ENCODE measurements at regions not wholly inside any gene's neighbourhood (a gene's known extent, or its start where the extent isn't known, plus 50 kb on each side); places are given as distances from the start of the nearest gene placed in this dataset.

GRCh38 chr2:195477248-195477995, 179.6 kb upstream of the SLC39A10 start:
- TF ChIP-seq, protein P1, sequence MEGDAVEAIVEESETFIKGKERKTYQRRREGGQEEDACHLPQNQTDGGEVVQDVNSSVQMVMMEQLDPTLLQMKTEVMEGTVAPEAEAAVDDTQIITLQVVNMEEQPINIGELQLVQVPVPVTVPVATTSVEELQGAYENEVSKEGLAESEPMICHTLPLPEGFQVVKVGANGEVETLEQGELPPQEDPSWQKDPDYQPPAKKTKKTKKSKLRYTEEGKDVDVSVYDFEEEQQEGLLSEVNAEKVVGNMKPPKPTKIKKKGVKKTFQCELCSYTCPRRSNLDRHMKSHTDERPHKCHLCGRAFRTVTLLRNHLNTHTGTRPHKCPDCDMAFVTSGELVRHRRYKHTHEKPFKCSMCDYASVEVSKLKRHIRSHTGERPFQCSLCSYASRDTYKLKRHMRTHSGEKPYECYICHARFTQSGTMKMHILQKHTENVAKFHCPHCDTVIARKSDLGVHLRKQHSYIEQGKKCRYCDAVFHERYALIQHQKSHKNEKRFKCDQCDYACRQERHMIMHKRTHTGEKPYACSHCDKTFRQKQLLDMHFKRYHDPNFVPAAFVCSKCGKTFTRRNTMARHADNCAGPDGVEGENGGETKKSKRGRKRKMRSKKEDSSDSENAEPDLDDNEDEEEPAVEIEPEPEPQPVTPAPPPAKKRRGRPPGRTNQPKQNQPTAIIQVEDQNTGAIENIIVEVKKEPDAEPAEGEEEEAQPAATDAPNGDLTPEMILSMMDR (conservative IDR thresholded peaks at IDR 0.05; ENCODE audit: low read length): no peak
- no peak for TF ChIP-seq EZH2phosphoT487 (IDR thresholded peaks at IDR 0.05; ENCODE audit: borderline replicate concordance, low read depth, low read length)
